ENCODE measurements at regions not wholly inside any gene's neighbourhood (a gene's known extent, or its start where the extent isn't known, plus 50 kb on each side); places are given as distances from the start of the nearest gene placed in this dataset.

GRCh38 chr4:18815779-18816173 is 794.2 kb upstream of the LCORL start:
- TF ChIP-seq CTCF (conservative IDR thresholded peaks at IDR 0.05; ENCODE audit: low read depth, low read length) (no peak), EZH2 (IDR thresholded peaks at IDR 0.05; ENCODE audit: borderline replicate concordance, low read depth, low read length, poor library complexity, severe bottlenecking) (no peak)
